Left lobe of liver (tissue), 2 donors: ENCODE measurements at regions not wholly inside any gene's neighbourhood (a gene's known extent, or its start where the extent isn't known, plus 50 kb on each side); places are given as distances from the start of the nearest gene placed in this dataset.
A peak's percentile ranks its signal among the peaks of the same experiment; 100 is the strongest.
"Not testable (repeated sequence)": the region's sequence is repeated elsewhere in the genome, so short reads cannot be mapped to it uniquely, and the experiment has no call there.

ENCODE experiments used
- ATAC-seq: fragments of 200-7000 bp; cut with Tn5 transposase; one replicate; pipeline ENCODE4 v1.9.1; 2020; ENCODE audit warnings: mild to moderate bottlenecking, moderate library complexity
- DNase-seq: peaks from one replicate; pipeline ENCODE4 v3.0.0-alpha.2; 2020; ENCODE audit warnings: low spot score
- donor health status: DM: no; HTN: no; CAD: no; lungs with moderate emphysema.
- donor health status: DM: no; HTN: yes; CAD: no.

DNA sequence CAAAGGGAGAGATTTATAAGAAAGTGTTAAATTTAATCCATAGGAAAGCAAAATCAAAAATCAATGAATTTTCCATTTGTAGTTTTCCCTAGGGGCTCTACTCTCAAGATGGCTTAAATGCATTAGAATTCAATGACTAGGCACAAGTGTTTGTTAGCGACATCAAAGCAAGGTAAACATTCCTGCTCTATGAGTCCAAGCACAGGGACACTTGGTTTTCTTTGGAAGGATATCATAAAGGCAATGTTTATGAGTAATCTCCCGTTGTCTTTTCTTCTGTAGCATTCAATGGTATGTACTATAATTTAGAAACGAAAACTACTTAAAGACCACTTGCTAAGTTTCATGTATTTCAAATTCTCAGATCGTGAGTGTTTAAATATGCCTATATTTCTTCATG, 54.8 kb upstream of the ZNF717 start:
- not testable (repeated sequence) for ATAC-seq, DNase-seq

DNA sequence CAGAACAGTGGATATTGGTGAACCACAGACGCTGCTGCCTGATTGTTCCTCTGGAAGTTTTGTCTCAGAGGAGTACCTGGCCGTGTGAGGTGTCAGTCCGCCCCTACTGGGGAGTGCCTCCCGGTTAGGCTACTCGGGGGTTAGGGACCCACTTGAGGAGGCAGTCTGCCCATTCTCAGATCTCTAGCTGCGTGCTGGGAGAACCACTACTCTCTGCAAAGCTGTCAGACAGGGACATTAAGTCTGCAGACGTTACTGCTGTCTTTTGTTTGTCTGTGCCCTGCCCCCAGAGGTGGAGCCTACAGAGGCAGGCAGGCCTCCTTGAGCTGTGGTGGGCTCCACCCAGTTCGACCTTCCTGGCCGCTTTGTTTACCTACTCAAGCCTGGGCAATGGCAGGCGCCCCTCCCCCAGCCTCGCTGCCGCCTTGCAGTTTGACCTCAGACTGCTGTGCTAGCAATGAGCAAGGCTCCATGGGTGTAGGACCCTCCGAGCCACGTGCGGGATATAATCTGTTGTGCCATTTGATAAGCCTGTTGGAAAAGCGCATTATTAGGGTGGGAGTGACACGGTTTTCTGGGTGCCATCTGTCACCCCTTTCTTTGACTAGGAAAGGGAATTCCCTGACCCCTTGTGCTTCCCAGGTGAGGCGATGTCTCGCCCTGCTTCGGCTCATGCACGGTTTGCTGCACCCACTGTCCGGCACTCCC, 65.1 kb upstream of the ZNF717 start:
- not testable (repeated sequence) for ATAC-seq, DNase-seq

DNA sequence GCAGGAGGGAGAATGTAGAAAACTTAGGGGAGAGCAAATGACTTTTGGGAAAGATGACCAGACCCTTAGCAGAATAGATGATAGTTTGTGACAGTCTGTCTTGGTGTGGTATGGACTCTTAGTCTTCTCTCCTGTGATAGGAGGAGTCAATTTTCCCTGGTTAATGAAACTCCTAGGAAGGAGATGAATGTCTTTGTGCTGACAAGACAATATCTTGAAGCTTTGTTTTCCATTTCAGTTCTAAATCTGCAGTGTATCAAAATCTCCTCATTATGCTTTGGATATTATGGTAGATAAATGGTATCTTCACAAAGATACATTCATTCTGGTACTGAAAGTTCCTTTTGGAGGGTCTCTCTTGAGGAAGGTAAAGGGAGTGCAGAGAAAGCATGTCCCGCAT, 77.8 kb upstream of the ZNF717 start:
- ATAC-seq (no peak), DNase-seq (no peak)

DNA sequence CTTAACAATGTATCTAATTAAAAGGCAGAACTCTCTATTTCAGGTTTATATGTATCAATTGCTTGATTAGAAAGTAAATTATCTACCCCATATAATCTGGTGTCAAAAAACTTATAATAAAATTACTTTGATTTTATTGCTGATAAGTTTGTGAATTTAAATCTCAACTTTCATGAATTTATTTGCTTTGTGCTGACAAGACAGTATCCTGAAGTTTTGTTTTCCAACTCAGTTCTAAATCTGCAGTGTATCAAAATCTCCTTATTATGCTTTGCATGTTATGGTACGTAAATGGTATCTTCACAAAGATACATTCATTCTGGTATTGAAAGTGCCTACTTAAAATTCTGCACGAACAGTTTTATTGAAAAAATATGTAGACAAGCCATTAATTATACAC, 78.5 kb upstream of the ZNF717 start:
- ATAC-seq = no peak
- no peak for DNase-seq

DNA sequence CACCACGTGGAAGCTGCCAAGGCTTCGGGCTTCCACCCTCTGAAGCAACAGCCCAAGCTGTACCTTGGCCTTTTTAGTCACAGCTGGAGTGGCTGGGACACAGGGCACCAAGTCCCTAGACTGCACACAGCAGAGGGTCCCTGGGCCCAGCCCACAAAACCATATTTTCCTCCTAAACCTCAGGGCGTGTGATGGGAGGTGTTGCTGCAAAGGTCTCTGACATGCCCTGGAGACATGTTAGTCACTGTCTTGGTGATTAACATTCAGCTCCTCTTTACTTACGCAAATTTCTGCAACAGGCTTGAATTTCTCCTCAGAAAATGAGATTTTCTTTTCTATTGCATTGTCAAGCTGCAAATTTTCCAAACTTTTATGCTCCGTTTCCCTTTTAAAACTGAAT, 98.4 kb upstream of the ZNF717 start:
- DNase-seq, ATAC-seq: not testable (repeated sequence)

DNA sequence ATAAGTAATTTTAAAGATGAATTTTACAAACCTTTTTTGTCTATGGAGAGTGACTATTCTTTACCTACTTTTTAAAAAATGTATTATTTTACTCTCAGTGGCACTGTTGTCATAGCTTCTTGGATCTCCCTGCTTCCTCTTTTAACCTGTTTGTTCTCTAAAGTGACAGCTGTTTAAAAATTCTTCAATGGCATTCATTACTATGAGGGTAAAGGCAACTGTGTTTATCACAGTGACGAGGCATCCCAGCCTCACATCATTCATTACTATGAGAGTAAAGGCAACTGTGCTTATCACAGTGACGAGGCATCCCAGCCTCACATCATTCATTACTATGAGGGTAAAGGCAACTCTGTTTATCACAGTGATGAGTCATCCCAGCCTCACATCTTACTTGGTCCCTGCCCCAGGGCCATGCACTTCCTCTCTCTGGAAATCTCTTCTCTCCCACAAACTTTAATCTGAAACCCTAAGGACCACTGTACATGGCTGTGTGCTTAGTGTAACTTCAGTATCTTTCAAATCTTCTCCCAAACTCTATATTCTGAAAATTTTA, 101.7 kb upstream of the ZNF717 start:
- ATAC-seq (no peak), DNase-seq (no peak)

DNA sequence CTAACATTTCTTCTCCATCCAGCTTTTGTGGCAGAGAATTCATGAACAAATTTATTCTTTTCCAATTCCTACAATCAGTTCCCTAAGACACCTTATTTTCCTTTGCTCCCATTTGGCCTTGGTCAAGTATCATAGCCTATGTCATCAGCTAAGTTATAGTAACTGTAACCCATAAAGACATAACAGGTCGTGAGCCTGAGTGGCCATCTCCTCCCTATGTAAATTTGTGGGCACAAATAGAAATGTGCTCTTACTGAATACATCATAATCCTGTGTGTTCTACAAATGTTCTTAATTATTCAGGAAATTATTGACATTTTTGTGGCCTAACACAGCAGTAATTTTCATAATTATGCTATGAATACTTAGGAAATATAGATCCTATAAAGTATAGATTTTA, 108.9 kb upstream of the ZNF717 start:
- DNase-seq = no peak
- ATAC-seq = no peak

DNA sequence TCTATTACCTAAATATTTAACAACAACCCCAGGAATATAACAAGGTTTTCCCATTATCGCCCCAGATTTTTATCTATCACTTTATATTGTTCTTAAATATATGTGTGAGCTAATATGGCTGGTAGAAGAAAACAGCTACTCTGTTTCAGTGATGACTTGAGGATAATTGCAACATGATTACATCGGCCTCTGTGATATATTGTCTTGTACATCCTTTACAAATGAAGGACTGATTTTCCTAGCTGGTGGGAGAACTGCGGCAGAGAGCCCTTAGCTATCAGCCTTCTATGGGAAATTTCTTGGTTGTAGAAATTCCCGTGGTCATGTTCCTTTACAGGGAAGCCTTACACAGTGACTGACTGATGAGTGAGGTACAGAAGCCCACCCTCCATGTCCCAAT, 110.9 kb upstream of the ZNF717 start:
- ATAC-seq (no peak), DNase-seq (no peak)

DNA sequence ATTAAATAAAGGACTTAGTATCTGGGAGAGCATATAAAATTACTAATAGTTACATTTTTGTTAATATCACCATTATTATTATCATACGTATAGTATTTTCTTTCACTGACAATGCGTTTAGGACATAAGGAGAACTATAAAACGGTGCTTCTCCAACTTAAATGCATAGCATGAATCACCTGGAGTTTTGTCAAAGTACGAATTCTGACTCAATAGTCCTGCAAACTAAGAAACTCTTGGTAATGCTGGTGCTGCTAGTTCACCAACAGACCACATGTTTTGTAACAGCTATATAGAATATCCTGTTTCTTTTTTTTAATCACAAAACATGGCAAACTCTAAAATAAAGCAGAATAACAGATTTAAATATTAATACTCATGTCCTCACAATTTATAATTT, 116.1 kb upstream of the ZNF717 start:
- not testable (repeated sequence) for DNase-seq, ATAC-seq

DNA sequence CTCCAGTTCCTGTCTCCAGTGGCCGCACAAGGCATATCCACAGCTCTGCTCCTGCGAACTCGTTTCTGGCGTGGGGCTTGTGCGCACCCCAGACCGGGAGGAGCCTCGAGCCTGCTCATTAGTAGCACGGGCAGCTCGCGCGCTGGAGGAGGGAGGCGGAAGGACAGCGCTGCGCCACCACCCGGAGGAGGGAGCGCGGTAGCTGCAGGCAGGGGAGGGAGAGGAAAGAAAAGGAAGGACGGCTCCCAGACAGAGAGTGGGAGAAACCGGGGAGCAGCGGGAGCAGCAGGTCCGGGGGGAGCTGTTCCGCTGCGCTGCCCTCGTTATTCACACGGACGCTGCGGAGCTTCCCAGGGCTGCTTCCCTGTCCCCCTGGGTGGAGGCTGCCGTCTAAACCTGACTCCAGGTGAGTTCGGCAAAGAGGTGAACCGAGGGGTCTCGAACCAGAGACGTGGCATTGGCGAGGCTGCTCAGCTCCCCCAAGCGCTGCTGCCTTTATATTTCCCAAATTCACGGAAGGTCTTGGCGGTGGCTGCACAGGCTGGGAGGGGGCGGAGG, 121.3 kb upstream of the ZNF717 start:
- ATAC-seq (peak; percentile 56), DNase-seq (no peak)

DNA sequence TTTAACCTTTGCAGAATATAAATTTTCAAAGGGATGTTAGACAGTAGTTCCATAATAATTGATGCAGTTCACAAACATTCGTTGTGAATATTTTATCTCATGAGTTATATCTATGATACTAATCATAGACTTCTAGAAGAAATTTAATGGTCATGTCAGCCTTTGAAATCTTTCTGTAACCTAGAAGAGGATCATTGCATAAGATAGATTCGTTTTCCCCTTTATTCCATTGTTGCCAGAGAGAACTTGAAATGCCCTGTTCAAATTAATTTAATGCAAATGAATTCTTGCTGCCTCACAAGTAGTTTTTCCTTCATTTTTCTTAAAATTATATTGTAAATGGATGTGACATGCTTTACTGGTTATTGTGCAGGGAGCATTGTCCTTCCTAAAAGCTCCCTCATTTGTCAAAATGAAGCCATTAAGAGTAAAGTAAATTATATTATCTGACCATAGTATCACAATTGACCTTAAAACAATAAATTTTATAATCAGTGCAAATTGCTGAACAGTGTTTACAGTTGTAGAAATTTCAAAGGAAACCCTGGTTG, 128.5 kb upstream of the ZNF717 start:
- DNase-seq (no peak), ATAC-seq (no peak)

DNA sequence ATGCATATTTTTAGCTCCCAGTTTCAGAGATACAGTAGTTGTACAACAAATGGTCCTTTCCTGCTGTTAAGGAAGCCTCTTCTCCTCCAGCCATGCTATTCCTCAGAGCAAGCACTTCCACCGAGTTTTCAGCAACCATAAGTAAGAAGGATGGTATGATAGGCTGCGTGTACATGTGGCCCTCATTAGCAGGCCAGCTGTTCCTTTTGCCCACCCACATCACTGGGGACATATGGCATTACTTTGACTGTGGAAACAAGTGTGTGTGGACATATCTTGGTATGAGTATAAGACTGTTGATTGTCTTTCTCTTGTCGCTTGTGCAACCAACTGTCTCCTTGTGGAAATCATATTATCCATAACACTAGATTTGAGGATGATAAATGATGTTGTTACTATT, 129.4 kb upstream of the ZNF717 start:
- DNase-seq, ATAC-seq: not testable (repeated sequence)

DNA sequence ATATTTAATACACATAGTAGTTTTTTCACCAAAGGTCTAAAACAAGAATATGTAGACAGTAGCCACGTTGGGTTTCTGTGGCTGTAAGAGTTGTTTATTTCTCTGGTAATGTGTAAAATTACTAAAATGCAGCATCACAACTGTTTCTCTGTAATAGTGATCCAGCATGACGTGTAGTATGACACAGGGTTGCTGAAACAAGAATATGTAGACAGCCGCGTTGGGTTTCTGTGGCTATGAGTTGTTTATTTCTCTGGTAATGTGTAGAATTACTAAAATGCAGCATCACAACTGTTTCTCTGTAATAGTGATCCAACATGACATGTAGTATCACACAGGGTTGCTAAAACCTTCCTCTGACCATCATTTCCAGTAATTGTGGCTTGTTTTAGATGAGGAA, 153.6 kb upstream of the ZNF717 start:
- DNase-seq = no peak
- no peak for ATAC-seq

DNA sequence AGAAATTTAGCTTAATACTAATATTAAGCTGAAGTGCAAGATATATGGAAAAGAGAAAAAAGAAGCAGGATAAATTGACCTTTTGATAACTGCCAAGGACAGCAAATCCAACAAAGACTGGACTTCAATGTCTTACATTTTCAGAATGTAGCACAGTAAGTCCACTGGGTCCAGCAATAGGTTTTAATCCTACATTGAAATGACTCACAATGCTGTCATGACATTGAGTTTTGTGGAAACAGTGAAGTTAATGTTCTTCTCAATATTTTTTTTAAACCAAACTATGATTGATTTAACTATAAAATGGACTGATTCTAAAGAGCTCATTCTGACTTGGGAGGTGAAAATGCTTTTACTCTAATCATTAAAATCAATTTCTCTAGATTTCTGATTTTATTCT, 166.6 kb upstream of the ZNF717 start:
- DNase-seq = no peak

DNA sequence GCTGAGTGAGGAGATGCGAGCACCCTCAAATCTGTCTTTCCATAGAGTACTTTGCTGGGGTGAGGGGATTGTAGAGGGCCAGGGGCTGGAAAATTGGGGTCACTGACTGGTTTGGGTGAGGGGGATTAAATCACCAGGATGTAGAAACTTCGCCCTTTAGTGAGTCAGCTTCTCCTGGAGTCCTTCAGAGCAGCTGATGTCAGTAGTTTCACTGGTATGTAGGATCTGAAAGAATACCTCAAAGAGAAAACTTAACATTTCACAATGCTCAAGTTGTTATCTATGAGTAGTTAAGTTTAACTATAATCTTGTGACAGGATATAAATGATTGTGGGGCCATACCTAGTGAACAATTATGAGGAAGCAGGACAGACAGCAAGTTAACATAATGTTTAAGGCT, 174.7 kb upstream of the ZNF717 start:
- ATAC-seq, DNase-seq: not testable (repeated sequence)

More for the DNA sequence above, 166.6 kb upstream of the ZNF717 start:
- no peak for ATAC-seq

DNA sequence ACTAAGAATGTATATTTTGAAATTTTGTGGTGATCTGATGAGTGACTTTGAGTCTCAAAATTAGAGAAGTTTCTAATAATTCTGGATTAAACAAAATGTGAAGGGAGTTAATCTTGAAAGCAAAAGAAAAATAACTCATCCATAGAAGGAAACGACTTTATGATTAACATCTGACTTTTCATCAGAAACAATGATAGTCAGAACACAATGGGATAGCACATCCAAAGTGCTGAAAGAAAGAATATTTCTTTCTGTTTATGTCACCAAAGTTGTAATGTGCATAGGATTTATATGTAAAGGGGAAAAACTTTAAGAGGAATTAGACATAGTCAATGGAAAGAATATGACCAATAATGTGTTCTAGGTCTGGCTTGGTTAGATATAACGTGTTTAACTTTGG, 176.7 kb upstream of the ZNF717 start:
- ATAC-seq, DNase-seq: not testable (repeated sequence)

DNA sequence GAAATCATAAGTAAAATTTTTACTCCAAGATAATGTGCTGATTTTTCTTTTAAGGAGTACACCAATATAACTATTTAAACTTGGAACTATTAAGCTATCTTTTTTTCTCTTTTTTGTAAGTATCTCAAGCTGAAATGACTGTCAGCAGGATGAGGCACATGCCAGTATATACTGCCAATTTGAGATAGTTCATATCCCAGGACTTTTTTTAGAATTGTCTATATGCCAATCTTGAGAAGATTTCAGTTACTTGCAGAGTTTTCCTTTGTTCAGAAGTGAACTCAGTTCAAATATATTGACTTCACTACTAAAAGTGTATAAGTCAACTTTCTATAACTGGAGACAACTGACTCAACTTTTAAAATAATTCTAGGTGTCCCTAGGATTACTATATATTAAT, 181.7 kb upstream of the ZNF717 start:
- DNase-seq (no peak), ATAC-seq (no peak)

DNA sequence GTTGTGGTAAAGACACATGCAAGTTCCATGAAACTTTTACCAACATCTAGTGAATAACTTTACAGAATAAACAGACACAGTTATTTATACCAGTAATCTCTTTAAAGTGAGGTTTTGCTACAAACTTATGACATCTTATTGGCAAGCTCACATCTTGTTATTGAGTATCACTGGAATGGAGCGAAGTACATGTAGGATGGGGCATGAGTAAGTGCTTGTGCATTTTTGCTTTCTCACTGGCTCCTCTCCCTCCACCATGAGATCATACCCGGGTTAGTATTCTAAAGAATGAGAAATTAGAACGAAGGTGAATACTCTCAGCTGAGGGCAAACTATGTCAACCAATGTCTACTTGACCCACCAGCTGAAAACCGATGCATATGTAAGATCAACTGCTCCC, 193.3 kb upstream of the ZNF717 start:
- ATAC-seq = no peak
- DNase-seq = no peak

DNA sequence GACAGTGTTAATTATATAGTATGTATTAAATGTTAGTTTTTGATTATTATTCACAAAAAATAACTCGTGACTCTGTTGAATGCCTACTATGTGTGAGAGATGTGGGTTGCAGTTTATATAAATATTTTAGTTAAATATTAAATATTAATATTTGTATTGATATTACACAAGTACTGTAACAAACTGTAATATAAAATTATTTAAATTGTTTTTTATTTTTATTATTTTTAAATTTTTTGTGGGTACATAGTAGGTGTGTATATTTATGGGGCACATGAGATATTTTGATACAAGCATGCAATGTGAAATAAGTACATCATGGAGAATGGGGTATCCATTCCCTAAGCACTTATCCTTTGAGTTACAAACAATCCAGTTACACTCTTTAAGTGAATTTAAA, 196.1 kb upstream of the ZNF717 start:
- ATAC-seq (no peak), DNase-seq (no peak)

DNA sequence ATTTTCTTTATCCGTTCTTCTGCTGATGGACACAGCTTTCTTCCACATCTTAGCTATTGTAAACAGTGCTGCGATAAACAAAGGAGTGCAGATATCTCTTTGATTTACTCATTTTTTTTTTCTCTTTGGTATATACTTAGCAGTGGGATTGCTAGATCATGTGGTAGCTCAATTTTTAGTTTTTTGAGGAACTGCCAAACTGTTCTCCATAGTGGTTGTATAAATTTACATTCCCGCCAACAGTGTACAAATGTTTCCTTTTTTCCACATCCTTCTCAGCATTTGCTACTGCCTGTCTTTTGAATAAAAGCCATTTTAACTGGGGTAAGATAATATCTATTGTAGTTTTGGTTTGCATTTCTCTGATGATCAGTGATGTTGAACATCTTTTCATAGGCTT, 196.8 kb upstream of the ZNF717 start:
- DNase-seq (no peak), ATAC-seq (no peak)

DNA sequence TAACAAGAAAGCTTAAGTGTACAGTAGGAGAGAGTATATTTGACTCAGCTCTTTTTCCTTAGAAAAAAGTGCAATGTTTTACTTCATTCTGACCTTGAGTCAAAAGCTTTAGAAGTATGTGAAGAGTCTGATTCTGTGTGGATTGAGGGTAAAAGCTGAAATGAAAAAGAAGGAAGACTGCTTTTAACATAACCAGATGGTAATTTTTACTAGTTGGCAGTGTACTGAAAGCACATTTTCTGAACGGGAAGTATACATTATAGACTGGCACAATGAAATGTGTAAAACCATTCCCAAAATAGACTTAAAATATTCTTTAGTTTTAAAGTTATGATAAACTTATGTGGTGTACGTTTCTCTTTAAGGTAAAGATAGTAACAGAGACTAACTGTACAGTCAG, 197.8 kb upstream of the ZNF717 start:
- ATAC-seq = no peak
- no peak for DNase-seq

DNA sequence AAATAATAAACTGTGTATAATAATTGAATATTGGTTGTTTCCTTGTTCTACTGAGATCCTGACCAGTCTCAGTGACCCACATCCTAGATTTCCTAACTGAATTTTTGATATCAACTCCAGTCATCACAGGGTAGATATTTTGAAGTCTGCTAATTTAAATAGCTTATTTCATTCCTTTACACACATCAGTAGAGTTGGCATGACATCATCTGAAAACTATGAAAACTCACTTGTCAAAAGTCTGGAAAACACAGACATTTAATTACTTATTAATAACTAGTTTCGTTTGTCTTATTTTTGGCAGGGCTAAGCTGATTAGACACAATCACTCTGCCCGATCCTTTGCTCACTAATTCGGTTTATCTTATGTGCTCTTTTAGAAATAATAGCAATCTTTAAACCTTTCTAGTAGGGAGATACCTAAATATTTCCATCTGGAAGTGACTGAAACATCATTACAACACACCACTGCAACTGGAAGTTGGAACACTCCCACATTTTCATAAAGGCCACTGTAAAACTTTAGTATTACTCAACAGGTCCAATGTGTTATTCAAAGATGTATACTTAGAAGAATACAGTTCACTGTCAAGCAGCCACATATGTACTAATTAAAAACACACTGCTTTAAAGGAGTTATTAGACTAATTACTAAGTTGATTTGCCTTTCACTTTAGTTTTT, 198.4 kb upstream of the ZNF717 start:
- ATAC-seq = no peak
- DNase-seq = no peak
